Right cardiac atrium (tissue), 5 donors: ENCODE measurements at regions not wholly inside any gene's neighbourhood (a gene's known extent, or its start where the extent isn't known, plus 50 kb on each side); places are given as distances from the start of the nearest gene placed in this dataset.
"Not testable (repeated sequence)": the region's sequence is repeated elsewhere in the genome, so short reads cannot be mapped to it uniquely, and the experiment has no call there.

Experiments
- ATAC-seq, 2 donors: fragments of 200-7000 bp; cut with Tn5 transposase; one replicate each; pipeline versions ENCODE4 v1.8.0 to v1.9.1; 2020; ENCODE audit warnings: moderate library complexity in 2 of 2, mild to moderate bottlenecking in 1 of 2
- DNase-seq, 3 donors: peaks; one replicate each; pipeline ENCODE4 v3.0.0-alpha.2; 2020
- H3K27ac ChIP-seq: one replicate; pipeline ENCODE4 v1.5.1; 2013; ENCODE audit warnings: mild to moderate bottlenecking, low read length, control low read depth, moderate library complexity
- H3K27me3 ChIP-seq: one replicate; pipeline ENCODE4 v1.6.1; 2013; ENCODE audit not compliant: control insufficient read depth, insufficient read depth
- H3K4me1 ChIP-seq: one replicate; pipeline ENCODE4 v1.6.1; 2013; ENCODE audit warnings: low read length; ENCODE audit not compliant: control insufficient read depth, insufficient read depth
- H3K4me3 ChIP-seq: one replicate; pipeline ENCODE4 v1.5.1; 2013; ENCODE audit warnings: low read length, control low read depth
- H3K9me3 ChIP-seq: one replicate; pipeline ENCODE4 v1.6.1; 2013; ENCODE audit warnings: low read length; ENCODE audit not compliant: control insufficient read depth
- WGBS: extraction: QIAGEN DNeasy Blood & Tissue Kit; methylation state at CpG from one replicate; pipeline ENCODE4 v1.1.7; 2013; 5-methylcytosine and 5-hydroxymethylcytosine counted together
- intact Hi-C, 4 donors: fragments of 100-400 bp; cut with DNase I; formaldehyde crosslinking; loops; one replicate each; pipeline versions ENCODE4 v1.11.0 to v1.14.0; 2022 to 2023
- donor health status: healthy with polysubstance abuse.
- donor health status: DM: no; HTN: yes; CAD: no.
- donor health status: DM: no; HTN: no; CAD: no.
- donor health status: DM: no; HTN: yes; CAD: no; lungs with severe emphysema.
- donor health status: DM: yes; HTN: yes; CAD: no.

DNA sequence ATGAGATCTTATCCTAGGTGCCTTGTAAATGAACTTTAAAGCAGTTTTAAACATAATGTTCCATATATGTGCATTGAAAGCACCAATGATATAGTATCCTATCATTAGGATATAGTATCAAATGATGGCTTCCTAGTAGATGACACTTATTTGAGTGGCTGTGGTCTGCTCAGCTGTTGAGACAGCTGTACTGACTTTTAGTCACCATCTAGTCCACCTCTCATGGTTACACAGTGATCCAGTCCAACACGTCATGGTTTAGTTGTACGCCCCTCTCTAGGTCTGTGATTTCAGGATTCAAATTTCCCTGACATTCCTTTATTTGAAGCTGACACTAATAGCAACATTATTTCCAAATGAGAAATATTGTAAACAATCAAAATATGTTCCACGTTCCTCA is 127.3 kb upstream of the TUT7 start:
- ATAC-seq = no peak
- no peaks in the 10 kb centered on the region for H3K4me1 ChIP-seq
- H3K27me3 ChIP-seq = no peaks in the 10 kb centered on the region
- intact Hi-C loops = loop anchor here in 1 of 4 donors (10.0 kb wide), 1 partner anchor 463 kb away; the partner anchor contains the start of gene GAS1
- no peak overlapping the region for H3K27ac ChIP-seq
- H3K4me3 ChIP-seq = no peak overlapping the region
- no peak for DNase-seq
- no peaks in the 10 kb centered on the region for H3K9me3 ChIP-seq
- WGBS = 94% methylated on average over 3 of the region's 3 CpGs

- DNase-seq, H3K4me3 ChIP-seq, H3K4me1 ChIP-seq, ATAC-seq, intact Hi-C loops, H3K27ac ChIP-seq, H3K27me3 ChIP-seq, H3K9me3 ChIP-seq: not testable (repeated sequence)
- WGBS = 90% methylated on average over 1 of the region's 1 CpG
Observed at GRCh38 chr9:86475255-86475654, 121.0 kb upstream of the TUT7 start.

DNA sequence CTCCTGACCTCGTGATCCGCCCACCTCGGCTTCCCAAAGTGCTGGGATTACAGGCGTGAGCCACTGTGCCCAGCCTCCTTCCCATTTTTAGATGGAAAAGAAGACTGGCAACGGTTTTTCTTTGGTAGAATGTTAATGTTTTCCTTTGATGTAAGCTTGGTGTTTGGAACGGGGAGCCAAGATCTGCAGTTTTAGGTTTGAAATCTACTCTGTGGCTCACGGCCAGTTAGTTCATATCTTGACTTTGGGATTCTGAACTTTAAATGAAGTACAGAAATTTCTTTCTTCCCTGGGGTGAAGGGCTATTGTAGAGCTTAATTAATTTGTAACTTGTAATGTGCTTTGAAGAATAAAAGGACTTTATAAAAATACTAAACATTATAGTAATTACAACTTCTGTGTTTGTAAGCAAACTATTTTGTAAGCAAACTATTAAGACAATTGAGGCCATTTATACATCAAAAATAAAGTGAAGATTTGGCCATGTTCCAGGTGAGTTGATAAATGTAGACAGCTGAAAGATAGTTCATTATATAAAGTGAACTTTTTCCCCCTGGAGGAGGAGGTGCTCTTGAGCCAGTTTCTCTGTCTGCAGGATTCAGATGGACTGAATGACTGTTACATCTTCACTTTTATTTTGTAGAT is 117.1 kb upstream of the TUT7 start:
- ATAC-seq = no peak
- WGBS = 67% methylated on average over 7 of the region's 7 CpGs

DNA sequence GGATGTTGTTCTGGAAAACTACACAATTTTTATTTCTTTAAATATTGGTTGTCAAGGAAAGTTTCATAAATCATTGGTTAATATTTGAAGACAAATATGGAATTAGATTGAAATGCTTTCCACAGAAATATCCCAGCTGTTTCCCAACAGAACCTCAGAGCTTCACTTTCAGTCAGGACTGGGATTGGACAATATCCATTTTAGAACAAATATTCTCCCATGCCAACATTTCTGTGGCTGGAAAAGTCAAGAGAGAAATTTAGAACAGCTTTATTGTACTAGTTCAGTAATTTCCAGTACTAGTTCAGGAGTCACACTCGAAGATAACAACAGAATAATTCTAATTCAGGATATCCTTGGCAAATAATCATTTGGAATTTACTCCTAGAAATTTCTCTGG is 116.1 kb upstream of the TUT7 start:
- H3K27me3 ChIP-seq = no peaks in the 10 kb centered on the region
- no peaks in the 10 kb centered on the region for H3K9me3 ChIP-seq
- H3K4me3 ChIP-seq = no peak overlapping the region
- no peak for ATAC-seq
- H3K4me1 ChIP-seq = peaks cover 1% of the 10 kb centered on the region
- H3K27ac ChIP-seq = no peak overlapping the region
- intact Hi-C loops = no loop called here
- 39% methylated on average over 1 of the region's 1 CpG for WGBS
- no peak for DNase-seq

More for the DNA sequence above, 117.1 kb upstream of the TUT7 start:
- Histone ChIP-seq H3K9me3 (no peaks in the 10 kb centered on the region), H3K4me1 (no peaks in the 10 kb centered on the region), H3K4me3 (no peak overlapping the region), H3K27ac (no peak overlapping the region), H3K27me3 (no peaks in the 10 kb centered on the region)
- intact Hi-C loops = no loop called here
- no peak for DNase-seq

GRCh38 chr9:86469476-86470250 is 115.5 kb upstream of the TUT7 start:
- Histone ChIP-seq H3K27me3 (no peaks in the 10 kb centered on the region), H3K4me3 (no peak overlapping the region), H3K27ac (no peak overlapping the region), H3K9me3 (no peaks in the 10 kb centered on the region), H3K4me1 (peaks cover 1% of the 10 kb centered on the region)
- WGBS = 63% methylated on average over 8 of the region's 8 CpGs
- ATAC-seq (no peak), DNase-seq (no peak)
- intact Hi-C loops = no loop called here

- intact Hi-C loops = no loop called here
- Histone ChIP-seq H3K27me3 (no peaks in the 10 kb centered on the region), H3K4me1 (peaks cover 1% of the 10 kb centered on the region), H3K9me3 (no peaks in the 10 kb centered on the region), H3K27ac (no peak overlapping the region), H3K4me3 (no peak overlapping the region)
- 42% methylated on average over 3 of the region's 3 CpGs for WGBS
- DNase-seq (peak in 1 of 3 donors; percentile 54), ATAC-seq (no peak)
Observed at GRCh38 chr9:86464242-86464641, 110.0 kb upstream of the TUT7 start.

- Histone ChIP-seq H3K27me3 (no peaks in the 10 kb centered on the region), H3K4me1 (peaks cover under 1% of the 10 kb centered on the region), H3K27ac (no peak overlapping the region), H3K4me3 (no peak overlapping the region), H3K9me3 (no peaks in the 10 kb centered on the region)
- 66% methylated on average over 11 of the region's 11 CpGs for WGBS
- no peak for ATAC-seq
- intact Hi-C loops = no loop called here
- DNase-seq = no peak
Observed at GRCh38 chr9:86460216-86461002, 106.2 kb upstream of the TUT7 start.

- intact Hi-C loops = no loop called here
- ATAC-seq (no peak), DNase-seq (no peak)
- 73% methylated on average over 5 of the region's 5 CpGs for WGBS
- Histone ChIP-seq H3K27me3 (no peaks in the 10 kb centered on the region), H3K4me1 (no peaks in the 10 kb centered on the region), H3K27ac (no peak overlapping the region), H3K4me3 (no peak overlapping the region), H3K9me3 (no peaks in the 10 kb centered on the region)
Observed at GRCh38 chr9:86459599-86460155, 105.5 kb upstream of the TUT7 start.

GRCh38 chr9:86459191-86459590 is 105.0 kb upstream of the TUT7 start:
- ATAC-seq (no peak), DNase-seq (no peak)
- Histone ChIP-seq H3K9me3 (no peaks in the 10 kb centered on the region), H3K27ac (no peak overlapping the region), H3K4me3 (no peak overlapping the region), H3K4me1 (no peaks in the 10 kb centered on the region), H3K27me3 (no peaks in the 10 kb centered on the region)
- intact Hi-C loops = no loop called here

GRCh38 chr9:86458191-86458855 is 104.1 kb upstream of the TUT7 start:
- no peak overlapping the region for H3K4me3 ChIP-seq
- no peaks in the 10 kb centered on the region for H3K4me1 ChIP-seq
- ATAC-seq = no peak
- no peaks in the 10 kb centered on the region for H3K9me3 ChIP-seq
- WGBS = 63% methylated on average over 7 of the region's 7 CpGs
- DNase-seq = no peak
- H3K27ac ChIP-seq = no peak overlapping the region
- intact Hi-C loops = no loop called here
- no peaks in the 10 kb centered on the region for H3K27me3 ChIP-seq
